Body of pancreas (tissue), 4 donors: ENCODE measurements at regions not wholly inside any gene's neighbourhood (a gene's known extent, or its start where the extent isn't known, plus 50 kb on each side); places are given as distances from the start of the nearest gene placed in this dataset.

Experiments used
- CTCF ChIP-seq, 7 experiments: fragments of 450-650 bp in 4 of 7; fragments of 200-600 bp in 3 of 7; sonication (generic) in 3 of 7; IDR thresholded peaks; one replicate each; pipeline ENCODE4 v1.5.1; 2016 to 2019; ENCODE audit warnings: antibody characterized with exemption in 7 of 7
- POLR2A ChIP-seq, 3 donors: fragments of 450-650 bp; IDR thresholded peaks; one replicate each; pipeline ENCODE4 v1.6.1; 2016; ENCODE audit warnings: antibody characterized with exemption in 3 of 3, mild to moderate bottlenecking in 2 of 3

- TF ChIP-seq CTCF (IDR thresholded peaks at IDR 0.05) (no peak), POLR2A (IDR thresholded peaks at IDR 0.05) (no peak)
Measured at GRCh38 chr11:26014456-26015115, 317.3 kb upstream of the ANO3 start.
